Type B pancreatic cell (in vitro differentiated cells): ENCODE measurements at regions not wholly inside any gene's neighbourhood (a gene's known extent, or its start where the extent isn't known, plus 50 kb on each side); places are given as distances from the start of the nearest gene placed in this dataset.

Experiments used
- DNase-seq: peaks from one replicate; pipeline ENCODE4 v3.0.0; 2021; ENCODE audit warnings: mixed read lengths; ENCODE audit not compliant: unreplicated experiment; ENCODE audit errors: extremely low spot score
- H3K27ac Mint-ChIP-seq: 2 replicates; pipeline ENCODE4 v1.8.0; 2021; ENCODE audit warnings: mild to moderate bottlenecking, mixed read lengths
- H3K27me3 Mint-ChIP-seq: 2 replicates; pipeline ENCODE4 v1.8.0; 2021; ENCODE audit warnings: mixed read lengths
- H3K36me3 Mint-ChIP-seq: 2 replicates; pipeline ENCODE4 v1.8.0; 2021; ENCODE audit warnings: mixed read lengths
- H3K4me1 Mint-ChIP-seq: one replicate; pipeline ENCODE4 v1.8.0; 2021; ENCODE audit warnings: mixed read lengths; ENCODE audit not compliant: unreplicated experiment
- H3K4me3 Mint-ChIP-seq: 2 replicates; pipeline ENCODE4 v1.8.0; 2021; ENCODE audit warnings: mild to moderate bottlenecking, mixed read lengths
- H3K9me3 Mint-ChIP-seq: 2 replicates; pipeline ENCODE4 v1.8.0; 2021; ENCODE audit warnings: mixed read lengths
- CTCF ChIP-seq: fragments of 200-600 bp; sonication (generic); conservative IDR thresholded peaks from 2 replicates; pipeline ENCODE4 v1.5.0; 2021; ENCODE audit warnings: antibody characterized with exemption, mild to moderate bottlenecking

- no peak overlapping the region for H3K4me3 Mint-ChIP-seq
- no peak for TF ChIP-seq CTCF
- H3K4me1 Mint-ChIP-seq, result no peaks in the 10 kb centered on the region
- H3K9me3 Mint-ChIP-seq, result no peaks in the 10 kb centered on the region
- no peak overlapping the region for H3K27ac Mint-ChIP-seq
- no peaks in the 10 kb centered on the region for H3K36me3 Mint-ChIP-seq
- H3K27me3 Mint-ChIP-seq, result peaks cover 33% of the 10 kb centered on the region
- no peak for DNase-seq
Measured at GRCh38 chr2:121045245-121045644, 239.8 kb downstream of the TFCP2L1 start.

- Mint-ChIP-seq H3K36me3 (no peaks in the 10 kb centered on the region), H3K4me1 (no peaks in the 10 kb centered on the region), H3K9me3 (no peaks in the 10 kb centered on the region), H3K27me3 (peaks cover 31% of the 10 kb centered on the region), H3K4me3 (no peak overlapping the region), H3K27ac (no peak overlapping the region)
- no peak for TF ChIP-seq CTCF
- no peak for DNase-seq
Measured at GRCh38 chr2:121046335-121046734, 238.7 kb downstream of the TFCP2L1 start.

GRCh38 chr2:121047383-121047782, 237.6 kb downstream of the TFCP2L1 start:
- Mint-ChIP-seq H3K27me3 (peaks cover 28% of the 10 kb centered on the region), H3K36me3 (no peaks in the 10 kb centered on the region), H3K4me3 (no peak overlapping the region), H3K9me3 (no peaks in the 10 kb centered on the region), H3K4me1 (no peaks in the 10 kb centered on the region), H3K27ac (no peak overlapping the region)
- DNase-seq, result no peak
- TF ChIP-seq CTCF, result no peak

- Mint-ChIP-seq H3K4me1 (no peaks in the 10 kb centered on the region), H3K27me3 (peaks cover 27% of the 10 kb centered on the region)
- DNase-seq, result no peak
Measured at GRCh38 chr2:121049131-121049530, 235.9 kb downstream of the TFCP2L1 start.

GRCh38 chr2:121049950-121050585, 234.9 kb downstream of the TFCP2L1 start:
- no peaks in the 10 kb centered on the region for H3K36me3 Mint-ChIP-seq
- H3K9me3 Mint-ChIP-seq, result peaks cover 5% of the 10 kb centered on the region
- H3K27ac Mint-ChIP-seq, result no peak overlapping the region
- H3K4me3 Mint-ChIP-seq, result no peak overlapping the region
- H3K4me1 Mint-ChIP-seq, result no peaks in the 10 kb centered on the region
- DNase-seq, result no peak
- peaks cover 21% of the 10 kb centered on the region for H3K27me3 Mint-ChIP-seq
- TF ChIP-seq CTCF, result no peak

More at GRCh38 chr2:121049131-121049530, 235.9 kb downstream of the TFCP2L1 start:
- no peak overlapping the region for H3K27ac Mint-ChIP-seq
- H3K9me3 Mint-ChIP-seq, result peaks cover 3% of the 10 kb centered on the region
- no peak overlapping the region for H3K4me3 Mint-ChIP-seq
- H3K36me3 Mint-ChIP-seq, result no peaks in the 10 kb centered on the region
- TF ChIP-seq CTCF, result no peak
